ENCODE measurements at regions not wholly inside any gene's neighbourhood (a gene's known extent, or its start where the extent isn't known, plus 50 kb on each side); places are given as distances from the start of the nearest gene placed in this dataset.
A peak's percentile ranks its signal among the peaks of the same experiment; 100 is the strongest.

DNA sequence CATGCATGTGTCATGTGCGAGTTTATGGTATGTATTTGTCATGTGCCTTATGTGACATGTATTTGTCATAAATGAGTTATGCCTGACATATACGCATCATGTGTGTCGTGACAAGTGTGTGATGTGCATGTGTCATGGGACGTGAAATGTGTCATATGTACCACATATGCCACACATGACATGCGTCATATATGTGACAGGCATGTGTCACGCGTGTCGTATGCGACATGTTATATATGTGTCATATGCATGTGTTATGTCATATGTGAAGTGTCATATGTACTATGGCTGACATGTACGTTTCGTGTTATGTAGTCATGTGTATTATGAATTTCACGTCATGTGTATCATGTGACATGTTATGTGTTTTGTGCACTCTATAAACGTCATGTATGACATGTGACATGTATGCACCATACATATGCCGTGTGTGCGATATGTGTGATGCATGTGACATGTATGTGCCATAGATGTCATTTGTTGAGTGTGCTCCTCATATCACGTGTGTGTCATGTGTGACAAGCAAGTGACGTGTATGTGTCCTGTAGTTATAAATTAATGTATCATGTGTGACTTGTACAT is 2152.3 kb upstream of the PIK3C3 start:
- H3K27ac Mint-ChIP-seq: no peak overlapping the region
- 93% methylated on average over 17 of the region's 17 CpGs for WGBS (ENCODE audit: insufficient coverage)
- Histone ChIP-seq H3K4me1 (ENCODE audit: control insufficient read depth, insufficient read depth, low read length) (peaks cover 7% of the 10 kb centered on the region), H3K27ac (ENCODE audit: low read length) (no peak overlapping the region), H3K4me3 (ENCODE audit: low read length) (no peak overlapping the region), H3K9me3 (ENCODE audit: control insufficient read depth, insufficient read depth, low read length) (peaks cover 12% of the 10 kb centered on the region), H3K27me3 (ENCODE audit: control insufficient read depth, insufficient read depth, low read length) (no peaks in the 10 kb centered on the region), H3K36me3 (ENCODE audit: control insufficient read depth, insufficient read depth, low read length) (no peaks in the 10 kb centered on the region)
- ATAC-seq: peak in 1 of 3 donors; percentile 22
- peaks cover 6 to 22% of the 10 kb centered on the region in 2 donors for H3K4me1 Mint-ChIP-seq
- no peaks in the 10 kb centered on the region for H3K36me3 Mint-ChIP-seq
- peaks cover 3 to 4% of the 10 kb centered on the region in 2 donors for H3K9me3 Mint-ChIP-seq
- TF ChIP-seq, protein P1, sequence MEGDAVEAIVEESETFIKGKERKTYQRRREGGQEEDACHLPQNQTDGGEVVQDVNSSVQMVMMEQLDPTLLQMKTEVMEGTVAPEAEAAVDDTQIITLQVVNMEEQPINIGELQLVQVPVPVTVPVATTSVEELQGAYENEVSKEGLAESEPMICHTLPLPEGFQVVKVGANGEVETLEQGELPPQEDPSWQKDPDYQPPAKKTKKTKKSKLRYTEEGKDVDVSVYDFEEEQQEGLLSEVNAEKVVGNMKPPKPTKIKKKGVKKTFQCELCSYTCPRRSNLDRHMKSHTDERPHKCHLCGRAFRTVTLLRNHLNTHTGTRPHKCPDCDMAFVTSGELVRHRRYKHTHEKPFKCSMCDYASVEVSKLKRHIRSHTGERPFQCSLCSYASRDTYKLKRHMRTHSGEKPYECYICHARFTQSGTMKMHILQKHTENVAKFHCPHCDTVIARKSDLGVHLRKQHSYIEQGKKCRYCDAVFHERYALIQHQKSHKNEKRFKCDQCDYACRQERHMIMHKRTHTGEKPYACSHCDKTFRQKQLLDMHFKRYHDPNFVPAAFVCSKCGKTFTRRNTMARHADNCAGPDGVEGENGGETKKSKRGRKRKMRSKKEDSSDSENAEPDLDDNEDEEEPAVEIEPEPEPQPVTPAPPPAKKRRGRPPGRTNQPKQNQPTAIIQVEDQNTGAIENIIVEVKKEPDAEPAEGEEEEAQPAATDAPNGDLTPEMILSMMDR (IDR thresholded peaks at IDR 0.05): no peak
- no peaks in the 10 kb centered on the region for H3K27me3 Mint-ChIP-seq (ENCODE audit: low read depth in 2 of 2)
- intact Hi-C loops (cut with micrococcal nuclease): no loop called here
- H3K4me3 Mint-ChIP-seq: no peak overlapping the region
- DNase-seq: peak in 1 of 2 donors; percentile 1

DNA sequence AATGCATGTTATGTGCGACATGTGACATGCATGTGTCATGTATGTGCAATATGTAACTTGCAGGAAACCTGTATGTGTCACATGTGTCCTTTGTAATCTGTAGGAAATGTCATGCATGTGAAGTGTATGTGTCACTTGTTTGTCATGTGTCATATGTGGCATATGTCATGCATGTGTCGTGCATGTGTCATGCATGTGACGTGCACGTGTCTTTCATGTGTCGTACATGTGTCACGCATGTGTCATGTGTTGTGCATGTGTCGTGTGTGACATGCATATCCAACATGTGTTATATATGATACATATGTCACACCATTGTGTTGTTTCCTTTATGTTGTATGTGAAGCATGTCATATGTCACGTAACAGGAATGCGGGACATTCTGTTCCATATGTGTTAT is 2153.2 kb upstream of the PIK3C3 start:
- TF ChIP-seq, protein P1 (IDR thresholded peaks at IDR 0.05): no peak
- H3K27ac ChIP-seq (ENCODE audit: low read length): no peak overlapping the region
- no peak overlapping the region for H3K27ac Mint-ChIP-seq

DNA sequence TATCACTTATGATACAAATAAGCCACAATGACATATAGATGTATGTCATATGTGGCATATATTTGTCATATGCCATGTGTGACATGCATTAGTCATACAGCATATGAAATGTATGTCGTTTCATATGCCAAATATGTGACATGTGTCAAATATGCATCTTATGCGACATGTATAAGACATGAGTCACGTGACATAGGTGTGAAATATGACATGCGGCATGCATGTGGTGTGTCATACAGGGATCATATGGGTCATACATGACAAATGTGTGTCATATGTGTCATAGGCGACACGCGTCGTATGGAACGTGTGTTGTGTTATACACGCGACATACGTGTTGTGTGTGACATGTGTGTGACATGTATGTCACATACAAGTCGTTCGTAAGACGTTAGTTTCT is 2154.0 kb upstream of the PIK3C3 start:
- no peak overlapping the region for H3K4me3 ChIP-seq (ENCODE audit: low read length)
- intact Hi-C loops (cut with micrococcal nuclease): no loop called here
- H3K36me3 Mint-ChIP-seq: no peaks in the 10 kb centered on the region
- no peak overlapping the region for H3K4me3 Mint-ChIP-seq
- peaks cover 6 to 22% of the 10 kb centered on the region in 2 donors for H3K4me1 Mint-ChIP-seq
- ATAC-seq (peak in 1 of 3 donors; percentile 10), DNase-seq (peak in 1 of 2 donors; percentile 2)
- no peaks in the 10 kb centered on the region for H3K27me3 ChIP-seq (ENCODE audit: control insufficient read depth, insufficient read depth, low read length)
- H3K4me1 ChIP-seq (ENCODE audit: control insufficient read depth, insufficient read depth, low read length): peaks cover 7% of the 10 kb centered on the region
- peaks cover 3 to 4% of the 10 kb centered on the region in 2 donors for H3K9me3 Mint-ChIP-seq
- TF ChIP-seq, protein P1 (IDR thresholded peaks at IDR 0.05): no peak
- H3K27ac ChIP-seq (ENCODE audit: low read length): no peak overlapping the region
- no peaks in the 10 kb centered on the region for H3K36me3 ChIP-seq (ENCODE audit: control insufficient read depth, insufficient read depth, low read length)
- H3K27me3 Mint-ChIP-seq (ENCODE audit: low read depth in 2 of 2): no peaks in the 10 kb centered on the region
- WGBS (ENCODE audit: insufficient coverage): 96% methylated on average over 15 of the region's 15 CpGs
- H3K27ac Mint-ChIP-seq: no peak overlapping the region
- peaks cover 14% of the 10 kb centered on the region for H3K9me3 ChIP-seq (ENCODE audit: control insufficient read depth, insufficient read depth, low read length)

More for the DNA sequence above, 2153.2 kb upstream of the PIK3C3 start:
- Mint-ChIP-seq H3K27me3 (ENCODE audit: low read depth in 2 of 2) (no peaks in the 10 kb centered on the region), H3K4me1 (peaks cover 6 to 22% of the 10 kb centered on the region in 2 donors), H3K4me3 (no peak overlapping the region), H3K9me3 (peaks cover 3 to 4% of the 10 kb centered on the region in 2 donors), H3K36me3 (no peaks in the 10 kb centered on the region)
- Histone ChIP-seq H3K27me3 (ENCODE audit: control insufficient read depth, insufficient read depth, low read length) (no peaks in the 10 kb centered on the region), H3K4me3 (ENCODE audit: low read length) (no peak overlapping the region), H3K4me1 (ENCODE audit: control insufficient read depth, insufficient read depth, low read length) (peaks cover 7% of the 10 kb centered on the region), H3K9me3 (ENCODE audit: control insufficient read depth, insufficient read depth, low read length) (peaks cover 12% of the 10 kb centered on the region), H3K36me3 (ENCODE audit: control insufficient read depth, insufficient read depth, low read length) (no peaks in the 10 kb centered on the region)
- DNase-seq (peak in 1 of 2 donors; percentile 3), ATAC-seq (peak in 1 of 3 donors; percentile 27)
- 89% methylated on average over 9 of the region's 9 CpGs for WGBS (ENCODE audit: insufficient coverage)
- intact Hi-C loops (cut with micrococcal nuclease): no loop called here

DNA sequence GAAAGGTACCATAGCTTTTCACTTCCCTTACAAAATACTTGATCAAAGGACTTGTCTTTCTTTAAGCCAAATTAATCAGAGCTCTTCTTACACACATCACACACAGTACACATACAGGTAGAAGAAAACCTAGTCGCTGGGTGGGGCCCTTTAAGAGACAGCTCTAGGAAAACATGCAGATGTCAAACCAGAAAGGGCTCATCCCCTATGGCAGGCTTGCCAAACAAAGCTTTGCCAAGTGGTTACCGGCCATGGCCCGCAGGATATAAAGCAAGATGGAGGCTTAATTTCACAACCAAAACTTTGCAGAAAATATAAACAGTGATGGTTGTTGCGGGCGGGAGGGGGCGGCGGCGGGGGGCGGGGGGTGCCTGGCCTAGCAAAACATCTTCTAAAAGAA is 2156.0 kb upstream of the PIK3C3 start:
- H3K4me3 ChIP-seq (ENCODE audit: low read length): no peak overlapping the region
- Mint-ChIP-seq H3K36me3 (no peaks in the 10 kb centered on the region), H3K27me3 (ENCODE audit: low read depth in 2 of 2) (no peaks in the 10 kb centered on the region), H3K27ac (no peak overlapping the region), H3K9me3 (peaks cover 0 to 3% of the 10 kb centered on the region in 2 donors), H3K4me3 (peak overlapping the region; percentile 56), H3K4me1 (peaks cover 6 to 29% of the 10 kb centered on the region in 2 donors)
- ATAC-seq (no peak), DNase-seq (no peak)
- TF ChIP-seq, protein P1 (IDR thresholded peaks at IDR 0.05): no peak
- WGBS (ENCODE audit: insufficient coverage): 61% methylated on average over 3 of the region's 9 CpGs
- H3K36me3 ChIP-seq (ENCODE audit: control insufficient read depth, insufficient read depth, low read length): no peaks in the 10 kb centered on the region
- no peaks in the 10 kb centered on the region for H3K27me3 ChIP-seq (ENCODE audit: control insufficient read depth, insufficient read depth, low read length)
- H3K4me1 ChIP-seq (ENCODE audit: control insufficient read depth, insufficient read depth, low read length): peaks cover 7% of the 10 kb centered on the region
- no peak overlapping the region for H3K27ac ChIP-seq (ENCODE audit: low read length)
- peaks cover 15% of the 10 kb centered on the region for H3K9me3 ChIP-seq (ENCODE audit: control insufficient read depth, insufficient read depth, low read length)
- intact Hi-C loops (cut with micrococcal nuclease): no loop called here
